ENCODE measurements at regions not wholly inside any gene's neighbourhood (a gene's known extent, or its start where the extent isn't known, plus 50 kb on each side); places are given as distances from the start of the nearest gene placed in this dataset.

GRCh38 chr18:67788310-67789164 is 272.0 kb upstream of the DSEL start:
- Histone ChIP-seq H3K27me3 (no peaks in the 10 kb centered on the region), H3K27ac (no peak overlapping the region), H3K9me3 (no peaks in the 10 kb centered on the region), H3K4me1 (no peaks in the 10 kb centered on the region), H3K4me3 (no peak overlapping the region), H3K36me3 (no peaks in the 10 kb centered on the region)
- TF ChIP-seq POLR2A (IDR thresholded peaks at IDR 0.05) (no peak), CTCF (IDR thresholded peaks at IDR 0.05) (no peak)
- DNase-seq: no peak

- no peaks in the 10 kb centered on the region for H3K4me1 ChIP-seq
- no peaks in the 10 kb centered on the region for H3K36me3 ChIP-seq
- DNase-seq: no peak
- H3K4me3 ChIP-seq: no peak overlapping the region
- TF ChIP-seq POLR2A (IDR thresholded peaks at IDR 0.05) (no peak), CTCF (IDR thresholded peaks at IDR 0.05) (no peak)
- H3K27ac ChIP-seq: no peak overlapping the region
- no peaks in the 10 kb centered on the region for H3K9me3 ChIP-seq
- H3K27me3 ChIP-seq: no peaks in the 10 kb centered on the region
Measured at GRCh38 chr18:67783196-67783946, 266.9 kb upstream of the DSEL start.

- Histone ChIP-seq H3K4me1 (no peaks in the 10 kb centered on the region), H3K4me3 (no peak overlapping the region), H3K36me3 (no peaks in the 10 kb centered on the region), H3K27me3 (no peaks in the 10 kb centered on the region), H3K9me3 (no peaks in the 10 kb centered on the region), H3K27ac (no peak overlapping the region)
- no peak for TF ChIP-seq CTCF (IDR thresholded peaks at IDR 0.05)
- no peak for TF ChIP-seq POLR2A (IDR thresholded peaks at IDR 0.05)
- DNase-seq: no peak
Measured at GRCh38 chr18:67778016-67778415, 261.5 kb upstream of the DSEL start.

GRCh38 chr18:67776929-67777328 is 260.4 kb upstream of the DSEL start:
- Histone ChIP-seq H3K4me1 (no peaks in the 10 kb centered on the region), H3K9me3 (no peaks in the 10 kb centered on the region), H3K27ac (no peak overlapping the region), H3K4me3 (no peak overlapping the region), H3K36me3 (no peaks in the 10 kb centered on the region), H3K27me3 (no peaks in the 10 kb centered on the region)
- TF ChIP-seq POLR2A (IDR thresholded peaks at IDR 0.05): no peak
- no peak for TF ChIP-seq CTCF (IDR thresholded peaks at IDR 0.05)
- DNase-seq: no peak

GRCh38 chr18:67771271-67771670 is 254.8 kb upstream of the DSEL start:
- H3K4me1 ChIP-seq: no peaks in the 10 kb centered on the region
- H3K27ac ChIP-seq: no peak overlapping the region
- H3K9me3 ChIP-seq: no peaks in the 10 kb centered on the region
- no peak overlapping the region for H3K4me3 ChIP-seq
- TF ChIP-seq POLR2A (IDR thresholded peaks at IDR 0.05) (no peak), CTCF (IDR thresholded peaks at IDR 0.05) (no peak)
- no peaks in the 10 kb centered on the region for H3K27me3 ChIP-seq
- H3K36me3 ChIP-seq: no peaks in the 10 kb centered on the region
- no peak for DNase-seq

Measured in Peyer's patch (tissue), 4 donors.